HG03442 (cell line): ENCODE measurements at regions not wholly inside any gene's neighbourhood (a gene's known extent, or its start where the extent isn't known, plus 50 kb on each side); places are given as distances from the start of the nearest gene placed in this dataset.
"Not testable (repeated sequence)": the region's sequence is repeated elsewhere in the genome, so short reads cannot be mapped to it uniquely, and the experiment has no call there.

ENCODE experiments used
- ATAC-seq: cut with Tn5 transposase; IDR thresholded peaks from one replicate; pipeline ENCODE4 v1.9.1; 2021; ENCODE audit warnings: mild to moderate bottlenecking, moderate library complexity; ENCODE audit not compliant: unreplicated experiment

GRCh38 chr22:23501261-23501619 is 78.8 kb downstream of the IGLL1 start:
- no peak for ATAC-seq

GRCh38 chr22:23500508-23501260 is 79.4 kb downstream of the IGLL1 start:
- no peak for ATAC-seq

GRCh38 chr22:23499845-23500500 is 80.1 kb downstream of the IGLL1 start:
- ATAC-seq: no peak

- ATAC-seq: no peak
Observed at GRCh38 chr22:23498811-23499798, 81.0 kb downstream of the IGLL1 start.

- not testable (repeated sequence) for ATAC-seq
Observed at GRCh38 chr22:23497889-23498288, 82.2 kb downstream of the IGLL1 start.

GRCh38 chr22:23497016-23497885 is 82.8 kb downstream of the IGLL1 start:
- ATAC-seq: no peak

GRCh38 chr22:23496445-23496833 is 83.7 kb downstream of the IGLL1 start:
- no peak for ATAC-seq

GRCh38 chr22:23495614-23496444 is 84.3 kb downstream of the IGLL1 start:
- ATAC-seq: no peak

GRCh38 chr22:23494930-23495266 is 85.2 kb downstream of the IGLL1 start:
- no peak for ATAC-seq

GRCh38 chr22:23485490-23485889 is 94.6 kb downstream of the IGLL1 start:
- ATAC-seq: peak; percentile 70

GRCh38 chr22:23484651-23485050 is 95.4 kb downstream of the IGLL1 start:
- ATAC-seq: no peak

GRCh38 chr22:23481369-23481768 is 98.7 kb downstream of the IGLL1 start:
- no peak for ATAC-seq

GRCh38 chr22:23478175-23478574 is 101.9 kb downstream of the IGLL1 start:
- no peak for ATAC-seq

- not testable (repeated sequence) for ATAC-seq
Observed at GRCh38 chr22:23474531-23474930, 105.6 kb downstream of the IGLL1 start.

GRCh38 chr22:23473901-23474300 is 106.2 kb downstream of the IGLL1 start:
- ATAC-seq: no peak

- ATAC-seq: not testable (repeated sequence)
Observed at GRCh38 chr22:23472376-23472775, 107.7 kb downstream of the IGLL1 start.

- ATAC-seq: no peak
Observed at GRCh38 chr22:23471698-23472097, 108.4 kb downstream of the IGLL1 start.

- no peak for ATAC-seq
Observed at GRCh38 chr22:23470811-23471389, 109.2 kb downstream of the IGLL1 start.

GRCh38 chr22:23467721-23468294 is 112.3 kb downstream of the IGLL1 start:
- no peak for ATAC-seq
